AG09319 (cell line): ENCODE measurements at regions not wholly inside any gene's neighbourhood (a gene's known extent, or its start where the extent isn't known, plus 50 kb on each side); places are given as distances from the start of the nearest gene placed in this dataset.

Experiments used
- DNase-seq: peaks from one replicate; pipeline ENCODE4 v3.0.0-alpha.2; 2010; ENCODE audit warnings: low read depth; ENCODE audit errors: extremely low read depth
- TF ChIP-seq, protein P1 (sequence below): IDR thresholded peaks from 2 replicates; pipeline ENCODE4 v1.5.1; 2011; ENCODE audit warnings: low read depth, mild to moderate bottlenecking, inconsistent platforms, low read length, moderate library complexity

DNA sequence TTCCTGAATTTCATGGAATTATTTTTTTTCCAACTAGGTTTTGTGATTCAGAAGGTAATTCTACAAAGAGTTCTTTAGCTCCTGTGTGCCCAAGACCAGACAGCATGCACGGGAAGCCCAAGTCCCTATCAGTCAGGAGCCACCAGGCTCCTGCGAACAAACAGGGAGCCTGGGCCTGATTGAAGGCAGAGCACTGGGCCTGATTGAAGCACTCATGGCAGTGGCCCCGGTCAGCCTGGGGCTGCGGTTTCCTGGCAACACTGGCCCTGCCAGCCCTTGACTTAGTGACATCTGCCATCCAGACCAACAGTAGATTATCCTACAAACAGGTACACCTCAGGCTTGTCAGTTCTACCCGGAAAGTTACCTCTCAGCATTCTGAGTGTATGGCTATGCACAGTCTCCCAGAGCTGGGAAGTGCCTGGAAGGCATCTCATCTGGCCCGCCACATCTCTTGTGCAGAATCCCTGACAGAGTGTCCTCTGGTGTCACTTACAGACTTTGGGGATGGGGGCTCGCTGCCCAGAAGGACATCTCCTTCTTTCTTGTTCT is 133.8 kb downstream of the VEGFA start:
- TF ChIP-seq, protein P1, sequence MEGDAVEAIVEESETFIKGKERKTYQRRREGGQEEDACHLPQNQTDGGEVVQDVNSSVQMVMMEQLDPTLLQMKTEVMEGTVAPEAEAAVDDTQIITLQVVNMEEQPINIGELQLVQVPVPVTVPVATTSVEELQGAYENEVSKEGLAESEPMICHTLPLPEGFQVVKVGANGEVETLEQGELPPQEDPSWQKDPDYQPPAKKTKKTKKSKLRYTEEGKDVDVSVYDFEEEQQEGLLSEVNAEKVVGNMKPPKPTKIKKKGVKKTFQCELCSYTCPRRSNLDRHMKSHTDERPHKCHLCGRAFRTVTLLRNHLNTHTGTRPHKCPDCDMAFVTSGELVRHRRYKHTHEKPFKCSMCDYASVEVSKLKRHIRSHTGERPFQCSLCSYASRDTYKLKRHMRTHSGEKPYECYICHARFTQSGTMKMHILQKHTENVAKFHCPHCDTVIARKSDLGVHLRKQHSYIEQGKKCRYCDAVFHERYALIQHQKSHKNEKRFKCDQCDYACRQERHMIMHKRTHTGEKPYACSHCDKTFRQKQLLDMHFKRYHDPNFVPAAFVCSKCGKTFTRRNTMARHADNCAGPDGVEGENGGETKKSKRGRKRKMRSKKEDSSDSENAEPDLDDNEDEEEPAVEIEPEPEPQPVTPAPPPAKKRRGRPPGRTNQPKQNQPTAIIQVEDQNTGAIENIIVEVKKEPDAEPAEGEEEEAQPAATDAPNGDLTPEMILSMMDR, result no peak
- no peak for DNase-seq

DNA sequence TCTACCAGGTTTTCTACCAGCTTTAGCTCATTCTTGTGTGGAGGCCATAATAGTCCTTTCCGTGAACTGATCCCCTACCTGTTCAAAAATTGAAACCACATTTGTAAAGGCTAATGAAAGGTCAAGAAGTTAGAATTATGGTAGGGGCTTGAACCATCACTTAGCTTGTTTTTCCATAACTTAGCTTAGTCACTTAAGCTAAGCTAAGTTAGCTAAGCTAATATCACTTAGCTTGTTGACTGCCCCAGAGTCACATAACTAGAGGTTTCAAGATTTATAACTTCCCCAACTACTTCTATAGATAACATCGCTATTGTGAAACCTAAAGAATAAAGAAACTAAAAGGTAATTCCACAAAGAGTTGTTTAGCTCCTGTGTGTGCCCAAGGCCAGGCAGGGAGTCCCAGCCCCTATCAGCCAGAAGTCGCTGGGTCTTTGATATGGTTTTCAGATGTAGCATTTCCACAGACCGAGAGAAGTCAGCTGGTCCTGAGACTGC is 131.8 kb downstream of the VEGFA start:
- no peak for DNase-seq
- TF ChIP-seq, protein P1, result no peak

DNA sequence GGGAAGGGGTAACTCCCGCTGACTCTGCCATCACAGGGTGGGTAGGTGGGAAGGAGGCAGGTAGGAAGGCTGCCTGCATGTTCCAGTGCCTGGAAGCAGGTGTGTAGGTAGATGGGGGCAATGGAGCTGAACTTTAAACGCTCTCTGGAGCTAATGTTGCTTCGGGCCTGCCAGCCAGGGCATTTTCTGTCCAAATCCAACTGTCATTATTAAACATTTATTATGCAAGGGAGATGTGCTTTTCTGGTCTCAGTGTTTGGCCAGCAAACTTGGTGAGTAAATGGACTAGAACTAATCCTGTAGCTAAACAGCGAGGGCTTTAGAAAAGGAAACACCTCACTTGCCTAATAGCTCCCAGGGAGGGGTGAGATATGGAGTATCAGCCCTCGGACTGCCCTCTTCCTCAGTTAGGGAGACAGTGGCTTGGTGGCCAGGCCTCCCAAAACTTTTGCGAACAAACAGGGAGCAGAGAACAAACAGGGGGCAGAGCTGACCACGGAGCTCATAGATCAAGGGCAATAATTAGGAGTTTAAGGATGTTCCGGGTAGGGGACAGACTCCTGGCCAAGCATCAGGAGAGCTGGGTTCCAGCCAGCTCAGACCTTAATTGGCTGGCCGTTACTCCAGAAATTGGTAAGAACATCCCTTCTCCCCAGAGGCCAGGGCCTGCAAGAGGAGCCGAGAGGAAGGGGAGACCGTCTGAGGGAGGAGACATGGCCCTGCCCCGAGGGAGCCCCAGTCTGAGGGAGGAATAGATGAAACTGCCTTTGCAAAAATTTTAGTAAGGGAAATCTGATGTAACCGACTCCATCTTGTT is 131.1 kb downstream of the VEGFA start:
- no peak for DNase-seq
- TF ChIP-seq, protein P1, result no peak; the same call in 1 of the 2 replicates

DNA sequence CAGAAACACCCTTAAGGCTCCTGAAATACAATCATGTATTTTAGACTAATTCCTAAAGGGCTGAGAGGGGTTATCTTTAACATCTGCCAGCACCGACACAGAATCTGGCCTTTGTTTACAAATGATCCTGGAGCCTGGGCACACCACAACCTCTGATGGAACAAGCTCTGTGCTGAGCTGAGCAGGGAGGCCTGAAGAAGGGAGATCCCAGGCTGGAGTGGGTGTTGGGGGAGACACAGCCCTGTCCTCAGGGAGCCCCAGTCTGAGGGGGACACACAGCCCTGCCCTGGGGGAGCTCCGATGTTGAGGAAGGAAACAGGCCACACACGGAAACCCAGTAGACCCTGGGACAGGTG is 130.5 kb downstream of the VEGFA start:
- TF ChIP-seq, protein P1, result no peak
- no peak for DNase-seq

DNA sequence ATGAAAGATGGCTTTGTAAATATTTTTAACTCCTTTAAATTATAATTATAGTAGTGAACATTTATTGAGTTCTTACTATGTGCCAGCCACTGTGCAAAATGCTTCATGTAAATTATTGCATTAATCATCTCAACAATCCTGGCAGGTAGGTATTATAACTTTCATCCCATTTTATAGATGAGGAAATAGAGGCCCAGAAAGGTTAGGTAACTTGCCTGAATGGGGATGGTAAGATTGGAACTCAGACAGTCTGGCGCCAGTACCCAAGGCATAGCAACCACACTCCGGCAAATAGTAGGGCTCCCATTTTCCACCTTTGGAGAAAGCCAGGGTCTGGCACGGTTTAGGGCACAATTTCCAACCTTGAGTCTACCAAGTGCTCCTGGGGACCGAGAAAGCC is 129.8 kb downstream of the VEGFA start:
- TF ChIP-seq, protein P1, result no peak
- DNase-seq, result no peak

DNA sequence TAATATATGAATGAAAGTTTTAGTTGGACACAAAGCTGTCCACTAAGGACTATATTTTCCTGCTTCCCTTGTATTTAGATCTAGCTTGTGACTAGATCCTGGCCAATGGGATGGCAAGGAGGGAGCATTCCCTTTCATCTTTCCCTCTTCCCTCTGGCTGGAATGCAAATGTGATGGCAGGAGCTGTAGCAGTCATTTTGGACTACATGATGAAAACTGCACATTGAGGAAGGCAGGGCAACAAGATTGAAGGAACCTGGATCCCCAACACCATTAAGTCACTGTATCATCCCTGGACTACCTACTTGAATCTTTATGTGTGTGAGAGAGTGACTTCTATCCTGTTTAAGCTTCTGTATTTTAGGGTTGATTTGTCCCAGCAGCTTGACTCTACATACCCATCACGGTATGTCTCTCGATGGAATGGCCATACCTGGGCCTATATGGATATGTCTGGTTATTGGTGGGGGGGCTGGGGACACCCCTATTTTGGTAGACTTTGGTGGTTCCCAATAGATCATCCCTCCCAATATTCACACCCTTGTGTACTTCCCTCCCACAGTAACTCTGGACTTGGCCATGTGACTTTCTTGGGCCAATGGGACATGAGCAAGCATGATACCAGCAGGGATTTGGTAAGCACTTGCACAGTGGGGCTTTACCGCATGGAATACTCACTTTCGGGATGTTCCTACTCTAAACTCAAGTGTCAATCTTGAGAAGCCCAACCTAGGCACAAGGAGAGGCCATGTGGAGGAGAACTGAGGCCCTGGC is 128.5 kb downstream of the VEGFA start:
- TF ChIP-seq, protein P1, result no peak
- DNase-seq, result no peak
